Panc1 (cell line): ENCODE measurements at regions not wholly inside any gene's neighbourhood (a gene's known extent, or its start where the extent isn't known, plus 50 kb on each side); places are given as distances from the start of the nearest gene placed in this dataset.

Source experiments
- ATAC-seq: fragments of 200-7000 bp; cut with Tn5 transposase; 2 replicates; pipeline ENCODE4 v1.9.1; 2020; ENCODE audit warnings: mild to moderate bottlenecking, moderate library complexity
- BruUV-seq: library from RNA; stranded (reverse); fragments of 400-500 nt; replicated peaks from 2 replicates; lab custom pipeline; 2021; lab: Mats Ljungman, UMichigan
- CTCF ChIA-PET: fragments of 300-600 bp; sonication (Branson Sonifier 250); formaldehyde crosslinking; loops from one replicate; lab custom pipeline; 2022; ENCODE audit warnings: antibody characterized with exemption; lab: Charles Lee
- POLR2A ChIA-PET: fragments of 300-600 bp; sonication (Branson Sonifier 250); formaldehyde crosslinking; loops from one replicate; lab custom pipeline; 2022; ENCODE audit warnings: antibody characterized with exemption; lab: Charles Lee
- DNase-seq: peaks from one replicate; pipeline ENCODE4 v3.0.0-alpha.2; 2010; ENCODE audit warnings: low read depth, low spot score
- H3K27ac ChIP-seq: 2 replicates; pipeline ENCODE4 v1.5.1; 2011; ENCODE audit warnings: mild to moderate bottlenecking, low read length, inconsistent platforms
- H3K27me3 ChIP-seq: fragments of 200-500 bp; sonication (Bioruptor generic); 2 replicates; pipeline ENCODE4 v1.6.0; 2014; ENCODE audit warnings: low read length, inconsistent platforms; ENCODE audit not compliant: control insufficient read depth, insufficient read depth
- H3K36me3 ChIP-seq: fragments of 200-500 bp; sonication (Bioruptor generic); 2 replicates; pipeline ENCODE4 v1.5.1; 2014; ENCODE audit warnings: inconsistent platforms, mild to moderate bottlenecking, low read length, moderate library complexity; ENCODE audit not compliant: control insufficient read depth, insufficient read depth
- H3K4me1 ChIP-seq: 2 replicates; pipeline ENCODE4 v1.5.1; 2011; ENCODE audit warnings: inconsistent platforms, mild to moderate bottlenecking, low read length, moderate library complexity; ENCODE audit not compliant: control insufficient read depth, insufficient read depth
- H3K4me3 ChIP-seq, 2 experiments: 2 replicates each; pipeline ENCODE4 v1.5.1; 2011 to 2012; ENCODE audit warnings: low read depth in 2 of 2, low read length in 2 of 2, mild to moderate bottlenecking in 2 of 2, inconsistent platforms in 1 of 2, moderate library complexity in 1 of 2
- H3K9me3 ChIP-seq: fragments of 200-500 bp; sonication (Bioruptor generic); 2 replicates; pipeline ENCODE4 v1.5.1; 2014; ENCODE audit warnings: low read depth, mild to moderate bottlenecking, inconsistent platforms, low read length, moderate library complexity; ENCODE audit not compliant: control insufficient read depth, insufficient read depth
- POLR2AphosphoS5 ChIP-seq: IDR thresholded peaks from 2 replicates; pipeline ENCODE4 v1.6.1; 2012; ENCODE audit warnings: mild to moderate bottlenecking, low read depth, low read length, moderate library complexity
- SIN3A ChIP-seq: IDR thresholded peaks from 2 replicates; pipeline ENCODE4 v1.6.1; 2012; ENCODE audit warnings: low read depth, mild to moderate bottlenecking, low read length, moderate library complexity, borderline replicate concordance; ENCODE audit not compliant: insufficient read depth
- TCF7L2 ChIP-seq: IDR thresholded peaks from 2 replicates; pipeline ENCODE4 v1.6.1; 2011; ENCODE audit warnings: mild to moderate bottlenecking, low read depth, low read length, inconsistent platforms
- in situ Hi-C: cut with HindIII; loops from 2 replicates; pipeline ENCODE4 v1.10.0; 2016; ENCODE audit warnings: low sequenced_read_pairs, low pct_unique_long_range_greater_than_20kb
- intact Hi-C: fragments of 100-400 bp; cut with micrococcal nuclease; formaldehyde crosslinking; loops from one replicate; pipeline ENCODE4 v1.10.0; 2022; ENCODE audit not compliant: unreplicated experiment
- TF ChIP-seq, protein P1 (sequence below): fragments of 450-650 bp; IDR thresholded peaks from 2 replicates; pipeline ENCODE4 v1.5.1; 2017; ENCODE audit warnings: mild to moderate bottlenecking
- TF ChIP-seq, protein P2 (sequence below), 2 experiments: IDR thresholded peaks; 2 replicates each; pipeline ENCODE4 v1.6.1; 2011 to 2012; ENCODE audit warnings: low read depth in 2 of 2, control low read depth in 1 of 2, low read length in 1 of 2, mild to moderate bottlenecking in 1 of 2, moderate library complexity in 1 of 2; ENCODE audit not compliant: insufficient read depth in 1 of 2

GRCh38 chr4:24202579-24202978 is 312.7 kb upstream of the PPARGC1A start:
- ATAC-seq (no peak), DNase-seq (no peak)
- ChIA-PET CTCF (no interaction called here), POLR2A (no interaction called here)
- Histone ChIP-seq H3K27ac (no peak overlapping the region), H3K9me3 (no peaks in the 10 kb centered on the region), H3K36me3 (no peaks in the 10 kb centered on the region), H3K27me3 (no peaks in the 10 kb centered on the region), H3K4me3 (no peak overlapping the region), H3K4me1 (no peaks in the 10 kb centered on the region)
- intact Hi-C loops = no loop called here
- BruUV-seq = no TSS peak
- TF ChIP-seq TCF7L2 = no peak
- TF ChIP-seq, protein P1, sequence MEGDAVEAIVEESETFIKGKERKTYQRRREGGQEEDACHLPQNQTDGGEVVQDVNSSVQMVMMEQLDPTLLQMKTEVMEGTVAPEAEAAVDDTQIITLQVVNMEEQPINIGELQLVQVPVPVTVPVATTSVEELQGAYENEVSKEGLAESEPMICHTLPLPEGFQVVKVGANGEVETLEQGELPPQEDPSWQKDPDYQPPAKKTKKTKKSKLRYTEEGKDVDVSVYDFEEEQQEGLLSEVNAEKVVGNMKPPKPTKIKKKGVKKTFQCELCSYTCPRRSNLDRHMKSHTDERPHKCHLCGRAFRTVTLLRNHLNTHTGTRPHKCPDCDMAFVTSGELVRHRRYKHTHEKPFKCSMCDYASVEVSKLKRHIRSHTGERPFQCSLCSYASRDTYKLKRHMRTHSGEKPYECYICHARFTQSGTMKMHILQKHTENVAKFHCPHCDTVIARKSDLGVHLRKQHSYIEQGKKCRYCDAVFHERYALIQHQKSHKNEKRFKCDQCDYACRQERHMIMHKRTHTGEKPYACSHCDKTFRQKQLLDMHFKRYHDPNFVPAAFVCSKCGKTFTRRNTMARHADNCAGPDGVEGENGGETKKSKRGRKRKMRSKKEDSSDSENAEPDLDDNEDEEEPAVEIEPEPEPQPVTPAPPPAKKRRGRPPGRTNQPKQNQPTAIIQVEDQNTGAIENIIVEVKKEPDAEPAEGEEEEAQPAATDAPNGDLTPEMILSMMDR = no peak
- TF ChIP-seq SIN3A = no peak
- TF ChIP-seq POLR2AphosphoS5 = no peak
- TF ChIP-seq, protein P2, sequence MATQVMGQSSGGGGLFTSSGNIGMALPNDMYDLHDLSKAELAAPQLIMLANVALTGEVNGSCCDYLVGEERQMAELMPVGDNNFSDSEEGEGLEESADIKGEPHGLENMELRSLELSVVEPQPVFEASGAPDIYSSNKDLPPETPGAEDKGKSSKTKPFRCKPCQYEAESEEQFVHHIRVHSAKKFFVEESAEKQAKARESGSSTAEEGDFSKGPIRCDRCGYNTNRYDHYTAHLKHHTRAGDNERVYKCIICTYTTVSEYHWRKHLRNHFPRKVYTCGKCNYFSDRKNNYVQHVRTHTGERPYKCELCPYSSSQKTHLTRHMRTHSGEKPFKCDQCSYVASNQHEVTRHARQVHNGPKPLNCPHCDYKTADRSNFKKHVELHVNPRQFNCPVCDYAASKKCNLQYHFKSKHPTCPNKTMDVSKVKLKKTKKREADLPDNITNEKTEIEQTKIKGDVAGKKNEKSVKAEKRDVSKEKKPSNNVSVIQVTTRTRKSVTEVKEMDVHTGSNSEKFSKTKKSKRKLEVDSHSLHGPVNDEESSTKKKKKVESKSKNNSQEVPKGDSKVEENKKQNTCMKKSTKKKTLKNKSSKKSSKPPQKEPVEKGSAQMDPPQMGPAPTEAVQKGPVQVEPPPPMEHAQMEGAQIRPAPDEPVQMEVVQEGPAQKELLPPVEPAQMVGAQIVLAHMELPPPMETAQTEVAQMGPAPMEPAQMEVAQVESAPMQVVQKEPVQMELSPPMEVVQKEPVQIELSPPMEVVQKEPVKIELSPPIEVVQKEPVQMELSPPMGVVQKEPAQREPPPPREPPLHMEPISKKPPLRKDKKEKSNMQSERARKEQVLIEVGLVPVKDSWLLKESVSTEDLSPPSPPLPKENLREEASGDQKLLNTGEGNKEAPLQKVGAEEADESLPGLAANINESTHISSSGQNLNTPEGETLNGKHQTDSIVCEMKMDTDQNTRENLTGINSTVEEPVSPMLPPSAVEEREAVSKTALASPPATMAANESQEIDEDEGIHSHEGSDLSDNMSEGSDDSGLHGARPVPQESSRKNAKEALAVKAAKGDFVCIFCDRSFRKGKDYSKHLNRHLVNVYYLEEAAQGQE (IDR thresholded peaks at IDR 0.05; ENCODE audit: insufficient read depth in 1 of 2, low read depth in 2 of 2, low read length in 1 of 2) = no peak
- in situ Hi-C loops = no loop called here

DNA sequence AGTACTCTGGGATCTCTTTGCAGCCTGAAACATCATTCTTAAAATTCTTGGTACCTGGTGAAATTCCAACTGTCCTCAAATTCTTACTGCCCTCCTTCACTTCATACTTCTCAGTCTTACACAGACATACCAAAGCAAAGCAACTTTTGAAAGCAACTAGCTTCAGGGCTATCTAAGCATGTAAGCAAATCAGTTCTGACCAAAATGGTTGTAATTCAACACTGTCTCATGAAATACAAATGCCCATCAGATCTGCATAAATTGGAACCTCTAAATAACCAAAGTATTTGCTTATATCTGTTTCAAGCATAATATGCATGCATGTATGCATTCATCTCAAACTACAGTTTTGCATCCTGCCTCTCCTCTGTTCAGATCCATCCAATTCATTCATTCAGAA is 308.1 kb upstream of the PPARGC1A start:
- no peaks in the 10 kb centered on the region for H3K36me3 ChIP-seq
- ChIA-PET POLR2A (no interaction called here), CTCF (no interaction called here)
- H3K27me3 ChIP-seq = no peaks in the 10 kb centered on the region
- no peak overlapping the region for H3K4me3 ChIP-seq
- H3K4me1 ChIP-seq = no peaks in the 10 kb centered on the region
- no peaks in the 10 kb centered on the region for H3K9me3 ChIP-seq
- DNase-seq = no peak
- intact Hi-C loops = no loop called here
- H3K27ac ChIP-seq = no peak overlapping the region
- ATAC-seq = no peak
- TF ChIP-seq POLR2AphosphoS5 (no peak), SIN3A (no peak), TCF7L2 (no peak)
- TF ChIP-seq, protein P1 = no peak
- TF ChIP-seq, protein P2 (IDR thresholded peaks at IDR 0.05; ENCODE audit: insufficient read depth in 1 of 2, low read depth in 2 of 2, low read length in 1 of 2) = no peak
- in situ Hi-C loops = no loop called here
- BruUV-seq = no TSS peak
